Upper lobe of right lung (tissue), 1 donor: ENCODE measurements at regions not wholly inside any gene's neighbourhood (a gene's known extent, or its start where the extent isn't known, plus 50 kb on each side); places are given as distances from the start of the nearest gene placed in this dataset.

Experiments
- ATAC-seq: fragments of 200-7000 bp; cut with Tn5 transposase; one replicate; pipeline ENCODE4 v1.9.1; 2020; ENCODE audit warnings: mild to moderate bottlenecking, moderate library complexity
- DNase-seq: peaks from one replicate; pipeline ENCODE4 v3.0.0-alpha.2; 2020
- H3K27ac ChIP-seq: fragments of 200-600 bp; one replicate; pipeline ENCODE4 v1.8.0; 2022
- H3K27me3 ChIP-seq: fragments of 200-600 bp; one replicate; pipeline ENCODE4 v1.8.0; 2022; ENCODE audit warnings: mild to moderate bottlenecking
- H3K36me3 ChIP-seq: fragments of 200-600 bp; one replicate; pipeline ENCODE4 v1.8.0; 2022
- H3K4me1 ChIP-seq: fragments of 200-600 bp; one replicate; pipeline ENCODE4 v1.8.0; 2022
- H3K4me3 ChIP-seq: fragments of 200-600 bp; one replicate; pipeline ENCODE4 v1.8.0; 2022; ENCODE audit warnings: mild to moderate bottlenecking
- H3K9me3 ChIP-seq: fragments of 200-600 bp; one replicate; pipeline ENCODE4 v1.8.0; 2022
- intact Hi-C: fragments of 100-400 bp; cut with DNase I; formaldehyde crosslinking; loops from one replicate; pipeline ENCODE4 v1.11.0; 2022
- TF ChIP-seq, protein P1 (sequence below): fragments of 200-600 bp; IDR thresholded peaks from one replicate; pipeline ENCODE4 v1.8.0; 2022; ENCODE audit warnings: antibody characterized with exemption
- donor health status: DM: no; HTN: yes; CAD: no; lungs with severe emphysema.

DNA sequence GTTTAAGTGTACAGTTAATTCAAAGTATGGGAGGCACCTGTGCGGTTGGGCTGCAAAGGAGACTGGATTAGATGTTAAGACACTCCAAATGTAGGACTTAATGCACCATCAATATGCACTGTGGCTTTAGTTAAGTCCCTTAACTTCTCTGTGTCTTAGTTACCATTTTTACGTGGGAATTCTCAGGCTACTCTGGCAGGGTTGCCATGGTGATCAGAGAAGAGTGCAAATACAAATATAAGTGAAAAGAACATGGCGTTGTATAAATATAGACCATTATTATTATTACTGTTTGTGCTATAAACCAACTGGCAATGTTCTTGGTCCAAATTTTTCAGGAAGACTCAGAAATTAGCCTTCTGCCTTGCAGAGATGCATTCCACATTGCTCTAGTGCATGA lies 595.6 kb downstream of the NPHP4 start:
- DNase-seq (no peak), ATAC-seq (no peak)
- no peaks in the 10 kb centered on the region for H3K9me3 ChIP-seq
- H3K27ac ChIP-seq: no peak overlapping the region
- no peak overlapping the region for H3K4me3 ChIP-seq
- H3K27me3 ChIP-seq: peaks cover 7% of the 10 kb centered on the region
- TF ChIP-seq, protein P1, sequence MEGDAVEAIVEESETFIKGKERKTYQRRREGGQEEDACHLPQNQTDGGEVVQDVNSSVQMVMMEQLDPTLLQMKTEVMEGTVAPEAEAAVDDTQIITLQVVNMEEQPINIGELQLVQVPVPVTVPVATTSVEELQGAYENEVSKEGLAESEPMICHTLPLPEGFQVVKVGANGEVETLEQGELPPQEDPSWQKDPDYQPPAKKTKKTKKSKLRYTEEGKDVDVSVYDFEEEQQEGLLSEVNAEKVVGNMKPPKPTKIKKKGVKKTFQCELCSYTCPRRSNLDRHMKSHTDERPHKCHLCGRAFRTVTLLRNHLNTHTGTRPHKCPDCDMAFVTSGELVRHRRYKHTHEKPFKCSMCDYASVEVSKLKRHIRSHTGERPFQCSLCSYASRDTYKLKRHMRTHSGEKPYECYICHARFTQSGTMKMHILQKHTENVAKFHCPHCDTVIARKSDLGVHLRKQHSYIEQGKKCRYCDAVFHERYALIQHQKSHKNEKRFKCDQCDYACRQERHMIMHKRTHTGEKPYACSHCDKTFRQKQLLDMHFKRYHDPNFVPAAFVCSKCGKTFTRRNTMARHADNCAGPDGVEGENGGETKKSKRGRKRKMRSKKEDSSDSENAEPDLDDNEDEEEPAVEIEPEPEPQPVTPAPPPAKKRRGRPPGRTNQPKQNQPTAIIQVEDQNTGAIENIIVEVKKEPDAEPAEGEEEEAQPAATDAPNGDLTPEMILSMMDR: no peak
- intact Hi-C loops: no loop called here
- no peaks in the 10 kb centered on the region for H3K4me1 ChIP-seq
- H3K36me3 ChIP-seq: no peaks in the 10 kb centered on the region

DNA sequence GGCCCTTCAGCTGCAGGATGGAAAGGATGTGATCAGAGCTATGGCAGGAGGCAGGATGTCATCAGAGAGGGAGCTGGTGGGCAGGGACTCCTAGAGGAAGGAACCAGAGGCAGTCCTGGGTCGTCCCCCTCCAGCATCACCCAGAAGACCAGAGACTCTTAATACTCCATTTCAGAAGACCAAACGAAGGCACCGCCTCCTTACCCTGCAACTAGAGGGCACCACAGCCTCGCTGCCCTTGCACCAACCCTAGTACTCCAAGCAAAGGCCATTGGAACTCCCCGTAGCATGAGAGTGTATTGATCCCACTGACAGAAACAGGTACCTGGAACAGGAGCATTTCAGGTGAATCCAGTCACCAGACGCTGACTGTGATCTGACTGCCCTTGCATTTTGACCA lies 598.1 kb downstream of the NPHP4 start:
- peaks cover 13% of the 10 kb centered on the region for H3K27me3 ChIP-seq
- intact Hi-C loops: no loop called here
- TF ChIP-seq, protein P1: no peak
- no peaks in the 10 kb centered on the region for H3K4me1 ChIP-seq
- H3K27ac ChIP-seq: no peak overlapping the region
- no peaks in the 10 kb centered on the region for H3K9me3 ChIP-seq
- DNase-seq: no peak
- ATAC-seq: no peak
- H3K36me3 ChIP-seq: no peaks in the 10 kb centered on the region
- no peak overlapping the region for H3K4me3 ChIP-seq

DNA sequence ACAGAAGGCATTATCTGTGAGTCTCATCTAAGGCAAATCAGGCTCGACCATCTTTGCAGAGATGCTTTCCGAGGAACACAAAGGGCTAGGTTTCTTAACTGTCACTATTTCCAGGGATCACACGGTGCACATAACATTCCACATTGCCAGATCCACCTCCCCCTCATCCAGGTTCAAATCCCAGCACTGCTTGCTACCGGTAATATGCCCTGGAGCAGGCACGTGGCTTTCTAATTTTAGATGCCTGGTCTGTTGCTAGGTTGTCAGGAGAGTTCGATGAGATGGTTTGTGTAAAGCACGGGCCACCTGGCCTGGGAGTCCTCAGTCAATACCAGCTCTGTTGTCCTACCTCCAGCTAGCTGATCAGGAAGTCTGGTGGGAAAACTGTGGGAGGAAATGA lies 598.6 kb downstream of the NPHP4 start:
- no peak for ATAC-seq
- Histone ChIP-seq H3K4me1 (no peaks in the 10 kb centered on the region), H3K27ac (no peak overlapping the region), H3K27me3 (peaks cover 14% of the 10 kb centered on the region), H3K4me3 (no peak overlapping the region), H3K36me3 (no peaks in the 10 kb centered on the region), H3K9me3 (no peaks in the 10 kb centered on the region)
- DNase-seq: no peak
- intact Hi-C loops: no loop called here
- TF ChIP-seq, protein P1: no peak

DNA sequence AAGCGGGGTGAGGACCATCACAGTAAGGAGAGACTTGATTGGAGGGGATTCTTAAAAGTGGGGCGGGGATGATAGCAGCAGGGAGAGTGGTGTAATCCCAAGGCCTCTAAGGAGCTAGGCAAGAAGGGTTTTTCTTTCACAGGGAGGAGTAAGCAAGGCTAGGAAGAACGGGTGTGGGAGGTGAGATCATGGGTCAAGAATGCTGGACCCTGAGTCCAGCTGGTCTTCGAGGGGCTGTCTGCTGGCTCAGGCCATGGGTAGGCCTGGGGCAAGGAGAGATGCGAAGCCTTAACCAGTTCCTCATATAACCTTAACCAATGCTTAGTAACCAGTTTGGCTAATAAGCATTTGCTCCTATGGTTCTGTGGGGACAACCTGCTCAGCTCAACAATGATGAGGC lies 599.1 kb downstream of the NPHP4 start:
- Histone ChIP-seq H3K36me3 (no peaks in the 10 kb centered on the region), H3K4me3 (no peak overlapping the region), H3K4me1 (no peaks in the 10 kb centered on the region), H3K9me3 (no peaks in the 10 kb centered on the region), H3K27me3 (peaks cover 14% of the 10 kb centered on the region), H3K27ac (no peak overlapping the region)
- ATAC-seq (no peak), DNase-seq (no peak)
- intact Hi-C loops: no loop called here
- TF ChIP-seq, protein P1: no peak

DNA sequence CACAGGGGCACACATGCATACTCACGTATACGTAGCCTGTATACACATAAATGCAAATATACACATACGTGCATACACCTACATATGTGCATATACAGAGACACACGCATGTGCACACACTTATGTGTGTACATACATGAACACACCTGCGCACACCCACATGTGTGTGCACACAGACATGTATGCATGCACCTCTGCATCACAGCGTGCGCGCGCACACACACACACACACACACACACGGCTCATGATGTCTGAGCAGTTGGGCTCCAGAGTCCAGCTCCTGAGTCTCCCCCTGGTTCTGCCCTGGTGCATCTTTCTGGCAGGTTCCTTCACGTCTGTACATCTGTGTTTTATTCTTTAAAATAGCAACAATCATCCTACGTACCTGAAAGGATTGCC lies 600.5 kb downstream of the NPHP4 start:
- Histone ChIP-seq H3K4me3 (no peak overlapping the region), H3K27me3 (peaks cover 19% of the 10 kb centered on the region), H3K4me1 (no peaks in the 10 kb centered on the region), H3K27ac (no peak overlapping the region), H3K36me3 (no peaks in the 10 kb centered on the region), H3K9me3 (no peaks in the 10 kb centered on the region)
- DNase-seq: no peak
- no peak for ATAC-seq
- TF ChIP-seq, protein P1: no peak
- intact Hi-C loops: no loop called here

DNA sequence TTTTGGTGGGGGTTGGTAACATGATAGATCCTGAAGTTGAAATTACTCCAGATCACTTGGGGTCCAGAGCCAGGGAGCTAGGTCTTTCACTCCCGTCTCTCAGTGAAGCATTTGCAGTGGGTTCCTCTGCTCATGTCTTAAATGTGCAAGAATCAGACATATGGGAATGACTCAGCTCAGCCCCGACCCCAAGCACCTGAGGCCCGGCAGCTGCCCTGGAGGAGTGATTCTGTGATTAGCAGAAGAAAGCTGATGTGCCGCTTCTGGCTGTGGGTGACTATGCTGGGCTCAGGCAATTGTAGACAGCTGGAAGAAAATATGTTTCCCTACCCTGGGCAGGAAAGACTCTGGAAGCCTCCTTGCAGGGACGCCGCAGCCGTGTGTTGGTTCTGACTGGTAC lies 601.7 kb downstream of the NPHP4 start:
- ATAC-seq (no peak), DNase-seq (no peak)
- H3K36me3 ChIP-seq: no peaks in the 10 kb centered on the region
- TF ChIP-seq, protein P1: no peak
- no peak overlapping the region for H3K27ac ChIP-seq
- no peaks in the 10 kb centered on the region for H3K9me3 ChIP-seq
- no peaks in the 10 kb centered on the region for H3K4me1 ChIP-seq
- intact Hi-C loops: no loop called here
- peaks cover 16% of the 10 kb centered on the region for H3K27me3 ChIP-seq
- H3K4me3 ChIP-seq: no peak overlapping the region
